ENCODE measurements at regions not wholly inside any gene's neighbourhood (a gene's known extent, or its start where the extent isn't known, plus 50 kb on each side); places are given as distances from the start of the nearest gene placed in this dataset.
"Not testable (repeated sequence)": the region's sequence is repeated elsewhere in the genome, so short reads cannot be mapped to it uniquely, and the experiment has no call there.

DNA sequence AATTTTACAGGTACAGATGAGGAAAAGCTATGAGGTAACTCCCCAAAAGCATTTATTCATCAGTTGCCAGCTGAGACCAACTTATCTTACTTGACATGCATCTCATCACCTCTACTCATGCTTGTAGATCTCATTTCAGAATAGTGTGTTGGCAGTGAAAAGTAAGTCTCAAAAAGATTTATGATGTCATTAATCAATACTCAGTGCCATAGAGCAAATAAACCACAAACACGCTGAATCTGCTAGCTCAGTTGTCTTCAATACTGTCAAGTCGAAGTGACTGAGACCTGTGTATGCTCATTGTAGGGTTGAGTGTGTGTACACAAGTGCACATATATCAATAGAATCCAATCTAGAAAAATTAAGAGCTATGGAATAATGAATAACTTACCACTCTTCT lies 413.5 kb downstream of the CNTN3 start:
- Histone ChIP-seq H3K9ac (ENCODE audit: low read length) (no peak overlapping the region), H3K27me3 (ENCODE audit: control insufficient read depth in 1 of 2, insufficient read depth in 2 of 2, low read length in 2 of 2) (no peaks in the 10 kb centered on the region), H3K4me3 (ENCODE audit: low read depth in 1 of 2, low read length in 2 of 2) (no peak overlapping the region), H3K36me3 (ENCODE audit: insufficient read depth, low read length) (no peaks in the 10 kb centered on the region), H3K27ac (ENCODE audit: low read depth, low read length) (no peak overlapping the region), H3K4me1 (ENCODE audit: insufficient read depth, low read length) (no peaks in the 10 kb centered on the region), H3K9me3 (ENCODE audit: low read length) (no peaks in the 10 kb centered on the region)

DNA sequence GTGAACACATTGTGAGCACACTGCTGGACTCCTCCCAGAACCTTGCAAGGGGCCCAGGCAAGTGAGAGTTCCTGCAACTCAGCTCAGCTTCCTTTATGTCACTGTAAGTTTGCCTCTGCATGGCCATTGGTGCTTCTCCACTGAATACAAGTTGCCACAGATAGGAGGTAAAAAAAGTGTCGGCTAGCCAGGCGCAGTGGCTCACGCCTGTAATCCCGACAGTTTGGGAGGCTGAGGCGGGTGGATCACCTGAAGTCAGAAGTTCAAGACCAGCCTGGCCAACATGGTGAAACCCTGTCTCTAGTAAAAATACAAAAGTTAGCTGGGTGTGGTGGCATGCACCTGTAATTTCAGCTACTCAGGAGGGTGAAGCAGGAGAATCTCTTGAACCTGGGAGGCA lies 435.8 kb downstream of the CNTN3 start:
- H3K36me3 ChIP-seq (ENCODE audit: insufficient read depth, low read length); H3K9me3 ChIP-seq (ENCODE audit: low read length); H3K4me1 ChIP-seq (ENCODE audit: insufficient read depth, low read length); H3K4me3 ChIP-seq (ENCODE audit: low read depth in 1 of 2, low read length in 2 of 2); H3K27ac ChIP-seq (ENCODE audit: low read depth, low read length); H3K9ac ChIP-seq (ENCODE audit: low read length); H3K27me3 ChIP-seq (ENCODE audit: control insufficient read depth in 1 of 2, insufficient read depth in 2 of 2, low read length in 2 of 2): not testable (repeated sequence)

DNA sequence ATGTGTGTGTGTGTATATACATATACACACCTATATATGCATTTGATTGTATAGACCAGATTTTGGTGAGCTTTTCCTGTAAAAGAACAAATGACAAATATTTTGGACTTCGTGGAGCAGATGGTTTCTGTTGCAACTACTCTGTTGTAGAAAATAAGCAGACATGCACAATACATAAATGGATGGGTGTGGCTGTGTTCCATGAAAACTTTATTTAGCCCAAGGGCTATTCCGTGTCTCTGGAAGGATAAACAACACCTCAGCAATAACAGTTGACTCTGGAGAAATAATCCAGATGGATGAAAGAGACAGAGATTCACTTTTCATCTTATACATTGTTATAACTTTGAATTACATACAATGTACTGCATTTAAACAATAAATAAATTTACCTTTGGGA lies 441.4 kb downstream of the CNTN3 start:
- Histone ChIP-seq H3K27me3 (ENCODE audit: control insufficient read depth in 1 of 2, insufficient read depth in 2 of 2, low read length in 2 of 2) (no peaks in the 10 kb centered on the region), H3K9me3 (ENCODE audit: low read length) (no peaks in the 10 kb centered on the region), H3K27ac (ENCODE audit: low read depth, low read length) (no peak overlapping the region), H3K4me1 (ENCODE audit: insufficient read depth, low read length) (no peaks in the 10 kb centered on the region), H3K9ac (ENCODE audit: low read length) (no peak overlapping the region), H3K4me3 (ENCODE audit: low read depth in 1 of 2, low read length in 2 of 2) (no peak overlapping the region), H3K36me3 (ENCODE audit: insufficient read depth, low read length) (no peaks in the 10 kb centered on the region)

GRCh38 chr3:74167926-74168325 lies 446.5 kb downstream of the CNTN3 start:
- no peak overlapping the region for H3K9ac ChIP-seq (ENCODE audit: low read length)
- no peaks in the 10 kb centered on the region for H3K4me1 ChIP-seq (ENCODE audit: insufficient read depth, low read length)
- H3K27ac ChIP-seq (ENCODE audit: low read depth, low read length), result no peak overlapping the region
- H3K36me3 ChIP-seq (ENCODE audit: insufficient read depth, low read length), result no peaks in the 10 kb centered on the region
- no peaks in the 10 kb centered on the region for H3K9me3 ChIP-seq (ENCODE audit: low read length)
- H3K4me3 ChIP-seq (ENCODE audit: low read depth in 1 of 2, low read length in 2 of 2), result no peak overlapping the region
- H3K27me3 ChIP-seq (ENCODE audit: control insufficient read depth in 1 of 2, insufficient read depth in 2 of 2, low read length in 2 of 2), result no peaks in the 10 kb centered on the region

DNA sequence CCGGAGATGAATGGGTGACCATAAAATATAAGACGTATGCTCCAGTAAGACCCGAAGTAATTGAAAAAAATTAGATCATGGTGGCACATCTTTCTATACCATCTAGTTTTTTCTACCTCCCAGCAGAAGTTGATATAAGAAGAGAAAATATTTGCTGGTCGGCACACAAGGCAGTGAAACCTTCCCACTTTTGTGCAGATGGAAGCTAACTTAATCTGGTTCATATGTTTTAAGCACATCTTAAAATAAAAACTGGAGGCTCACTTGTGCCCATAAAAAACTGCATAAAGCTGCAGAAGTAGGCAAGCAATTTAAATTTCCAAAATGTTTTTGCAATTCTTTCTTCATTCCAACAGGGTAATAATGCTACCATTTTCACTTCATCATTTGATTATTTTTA lies 449.2 kb downstream of the CNTN3 start:
- H3K9me3 ChIP-seq (ENCODE audit: low read length), result no peaks in the 10 kb centered on the region
- no peaks in the 10 kb centered on the region for H3K36me3 ChIP-seq (ENCODE audit: insufficient read depth, low read length)
- H3K27ac ChIP-seq (ENCODE audit: low read depth, low read length), result no peak overlapping the region
- H3K4me1 ChIP-seq (ENCODE audit: insufficient read depth, low read length), result no peaks in the 10 kb centered on the region
- no peaks in the 10 kb centered on the region for H3K27me3 ChIP-seq (ENCODE audit: control insufficient read depth in 1 of 2, insufficient read depth in 2 of 2, low read length in 2 of 2)
- no peak overlapping the region for H3K4me3 ChIP-seq (ENCODE audit: low read depth in 1 of 2, low read length in 2 of 2)
- no peak overlapping the region for H3K9ac ChIP-seq (ENCODE audit: low read length)

GRCh38 chr3:74149466-74149865 lies 465.0 kb downstream of the CNTN3 start:
- H3K27ac ChIP-seq (ENCODE audit: low read depth, low read length), result no peak overlapping the region
- no peak overlapping the region for H3K4me3 ChIP-seq (ENCODE audit: low read depth in 1 of 2, low read length in 2 of 2)
- no peak overlapping the region for H3K9ac ChIP-seq (ENCODE audit: low read length)
- no peaks in the 10 kb centered on the region for H3K4me1 ChIP-seq (ENCODE audit: insufficient read depth, low read length)
- no peaks in the 10 kb centered on the region for H3K27me3 ChIP-seq (ENCODE audit: control insufficient read depth in 1 of 2, insufficient read depth in 2 of 2, low read length in 2 of 2)
- no peaks in the 10 kb centered on the region for H3K9me3 ChIP-seq (ENCODE audit: low read length)
- no peaks in the 10 kb centered on the region for H3K36me3 ChIP-seq (ENCODE audit: insufficient read depth, low read length)

- no peak overlapping the region for H3K27ac ChIP-seq (ENCODE audit: low read depth, low read length)
- H3K9me3 ChIP-seq (ENCODE audit: low read length), result no peaks in the 10 kb centered on the region
- no peaks in the 10 kb centered on the region for H3K4me1 ChIP-seq (ENCODE audit: insufficient read depth, low read length)
- H3K27me3 ChIP-seq (ENCODE audit: control insufficient read depth in 1 of 2, insufficient read depth in 2 of 2, low read length in 2 of 2), result no peaks in the 10 kb centered on the region
- H3K4me3 ChIP-seq (ENCODE audit: low read depth in 1 of 2, low read length in 2 of 2), result no peak overlapping the region
- no peaks in the 10 kb centered on the region for H3K36me3 ChIP-seq (ENCODE audit: insufficient read depth, low read length)
- H3K9ac ChIP-seq (ENCODE audit: low read length), result no peak overlapping the region
These were observed 469.2 kb downstream of the CNTN3 start for GRCh38 chr3:74145277-74145676.

- H3K9ac ChIP-seq (ENCODE audit: low read length), result no peak overlapping the region
- no peaks in the 10 kb centered on the region for H3K9me3 ChIP-seq (ENCODE audit: low read length)
- H3K36me3 ChIP-seq (ENCODE audit: insufficient read depth, low read length), result no peaks in the 10 kb centered on the region
- H3K27me3 ChIP-seq (ENCODE audit: control insufficient read depth in 1 of 2, insufficient read depth in 2 of 2, low read length in 2 of 2), result no peaks in the 10 kb centered on the region
- H3K27ac ChIP-seq (ENCODE audit: low read depth, low read length), result no peak overlapping the region
- H3K4me3 ChIP-seq (ENCODE audit: low read depth in 1 of 2, low read length in 2 of 2), result no peak overlapping the region
- H3K4me1 ChIP-seq (ENCODE audit: insufficient read depth, low read length), result no peaks in the 10 kb centered on the region
These were observed 474.8 kb downstream of the CNTN3 start for GRCh38 chr3:74139648-74140047.

GRCh38 chr3:74137790-74138189 lies 476.7 kb downstream of the CNTN3 start:
- H3K4me3 ChIP-seq (ENCODE audit: low read depth in 1 of 2, low read length in 2 of 2), result no peak overlapping the region
- H3K9me3 ChIP-seq (ENCODE audit: low read length), result no peaks in the 10 kb centered on the region
- no peaks in the 10 kb centered on the region for H3K4me1 ChIP-seq (ENCODE audit: insufficient read depth, low read length)
- H3K9ac ChIP-seq (ENCODE audit: low read length), result no peak overlapping the region
- H3K36me3 ChIP-seq (ENCODE audit: insufficient read depth, low read length), result no peaks in the 10 kb centered on the region
- no peak overlapping the region for H3K27ac ChIP-seq (ENCODE audit: low read depth, low read length)
- no peaks in the 10 kb centered on the region for H3K27me3 ChIP-seq (ENCODE audit: control insufficient read depth in 1 of 2, insufficient read depth in 2 of 2, low read length in 2 of 2)

GRCh38 chr3:74135808-74136207 lies 478.7 kb downstream of the CNTN3 start:
- H3K4me1 ChIP-seq (ENCODE audit: insufficient read depth, low read length), result no peaks in the 10 kb centered on the region
- H3K4me3 ChIP-seq (ENCODE audit: low read depth in 1 of 2, low read length in 2 of 2), result no peak overlapping the region
- H3K9ac ChIP-seq (ENCODE audit: low read length), result no peak overlapping the region
- H3K36me3 ChIP-seq (ENCODE audit: insufficient read depth, low read length), result no peaks in the 10 kb centered on the region
- H3K9me3 ChIP-seq (ENCODE audit: low read length), result no peaks in the 10 kb centered on the region
- no peak overlapping the region for H3K27ac ChIP-seq (ENCODE audit: low read depth, low read length)
- no peaks in the 10 kb centered on the region for H3K27me3 ChIP-seq (ENCODE audit: control insufficient read depth in 1 of 2, insufficient read depth in 2 of 2, low read length in 2 of 2)

DNA sequence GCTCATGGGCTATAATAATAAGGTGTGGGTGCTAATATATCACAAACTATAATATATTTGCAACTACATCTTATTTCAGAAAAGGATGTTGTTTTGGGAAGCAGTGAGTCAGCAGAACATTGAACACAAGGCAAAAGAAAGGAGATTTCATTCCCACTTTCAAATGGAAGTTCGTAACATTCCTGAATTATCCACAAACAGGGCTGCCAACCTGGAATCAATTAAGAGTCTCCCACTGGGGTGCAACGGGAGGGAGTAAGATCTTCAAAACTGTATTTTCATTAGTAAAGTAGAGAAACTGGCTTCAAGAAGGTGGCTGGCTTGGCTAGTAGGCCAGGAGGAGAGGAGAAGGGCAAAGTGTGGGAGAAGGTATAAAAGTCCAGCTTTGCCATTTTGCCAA lies 479.6 kb downstream of the CNTN3 start:
- no peaks in the 10 kb centered on the region for H3K9me3 ChIP-seq (ENCODE audit: low read length)

GRCh38 chr3:74131546-74132328 lies 482.7 kb downstream of the CNTN3 start:
- not testable (repeated sequence) for H3K4me1 ChIP-seq (ENCODE audit: insufficient read depth, low read length); H3K4me3 ChIP-seq (ENCODE audit: low read depth in 1 of 2, low read length in 2 of 2); H3K27ac ChIP-seq (ENCODE audit: low read depth, low read length); H3K36me3 ChIP-seq (ENCODE audit: insufficient read depth, low read length); H3K9ac ChIP-seq (ENCODE audit: low read length); H3K27me3 ChIP-seq (ENCODE audit: control insufficient read depth in 1 of 2, insufficient read depth in 2 of 2, low read length in 2 of 2); H3K9me3 ChIP-seq (ENCODE audit: low read length)

More for the DNA sequence above, 479.6 kb downstream of the CNTN3 start:
- H3K27me3 ChIP-seq (ENCODE audit: control insufficient read depth in 1 of 2, insufficient read depth in 2 of 2, low read length in 2 of 2), result no peaks in the 10 kb centered on the region
- H3K27ac ChIP-seq (ENCODE audit: low read depth, low read length), result no peak overlapping the region
- no peaks in the 10 kb centered on the region for H3K36me3 ChIP-seq (ENCODE audit: insufficient read depth, low read length)
- H3K4me1 ChIP-seq (ENCODE audit: insufficient read depth, low read length), result no peaks in the 10 kb centered on the region
- no peak overlapping the region for H3K9ac ChIP-seq (ENCODE audit: low read length)
- no peak overlapping the region for H3K4me3 ChIP-seq (ENCODE audit: low read depth in 1 of 2, low read length in 2 of 2)
